GM13976 (cell line): ENCODE measurements at regions not wholly inside any gene's neighbourhood (a gene's known extent, or its start where the extent isn't known, plus 50 kb on each side); places are given as distances from the start of the nearest gene placed in this dataset.
"Not testable (repeated sequence)": the region's sequence is repeated elsewhere in the genome, so short reads cannot be mapped to it uniquely, and the experiment has no call there.

Experiments used
- DNase-seq: peaks from one replicate; pipeline ENCODE4 v3.0.0; 2012; ENCODE audit warnings: low spot score
- in situ Hi-C: fragments of 300-500 bp; cut with MboI; formaldehyde crosslinking; loops from one replicate; pipeline ENCODE4 v1.12.0; 2022; ENCODE audit warnings: low sequenced_read_pairs, mixed read lengths, inconsistent platforms; ENCODE audit not compliant: unreplicated experiment
- TF ChIP-seq, protein P1 (sequence below): IDR thresholded peaks from 2 replicates; pipeline ENCODE4 v1.5.1; 2012; ENCODE audit warnings: borderline replicate concordance, mild to moderate bottlenecking; ENCODE audit not compliant: insufficient read depth; ENCODE audit errors: extremely low read depth, missing control alignments, control extremely low read depth

GRCh38 chr10:109616359-109616980 is 306.8 kb downstream of the XPNPEP1 start:
- in situ Hi-C loops = no loop called here
- TF ChIP-seq, protein P1, sequence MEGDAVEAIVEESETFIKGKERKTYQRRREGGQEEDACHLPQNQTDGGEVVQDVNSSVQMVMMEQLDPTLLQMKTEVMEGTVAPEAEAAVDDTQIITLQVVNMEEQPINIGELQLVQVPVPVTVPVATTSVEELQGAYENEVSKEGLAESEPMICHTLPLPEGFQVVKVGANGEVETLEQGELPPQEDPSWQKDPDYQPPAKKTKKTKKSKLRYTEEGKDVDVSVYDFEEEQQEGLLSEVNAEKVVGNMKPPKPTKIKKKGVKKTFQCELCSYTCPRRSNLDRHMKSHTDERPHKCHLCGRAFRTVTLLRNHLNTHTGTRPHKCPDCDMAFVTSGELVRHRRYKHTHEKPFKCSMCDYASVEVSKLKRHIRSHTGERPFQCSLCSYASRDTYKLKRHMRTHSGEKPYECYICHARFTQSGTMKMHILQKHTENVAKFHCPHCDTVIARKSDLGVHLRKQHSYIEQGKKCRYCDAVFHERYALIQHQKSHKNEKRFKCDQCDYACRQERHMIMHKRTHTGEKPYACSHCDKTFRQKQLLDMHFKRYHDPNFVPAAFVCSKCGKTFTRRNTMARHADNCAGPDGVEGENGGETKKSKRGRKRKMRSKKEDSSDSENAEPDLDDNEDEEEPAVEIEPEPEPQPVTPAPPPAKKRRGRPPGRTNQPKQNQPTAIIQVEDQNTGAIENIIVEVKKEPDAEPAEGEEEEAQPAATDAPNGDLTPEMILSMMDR = no peak
- DNase-seq = no peak

DNA sequence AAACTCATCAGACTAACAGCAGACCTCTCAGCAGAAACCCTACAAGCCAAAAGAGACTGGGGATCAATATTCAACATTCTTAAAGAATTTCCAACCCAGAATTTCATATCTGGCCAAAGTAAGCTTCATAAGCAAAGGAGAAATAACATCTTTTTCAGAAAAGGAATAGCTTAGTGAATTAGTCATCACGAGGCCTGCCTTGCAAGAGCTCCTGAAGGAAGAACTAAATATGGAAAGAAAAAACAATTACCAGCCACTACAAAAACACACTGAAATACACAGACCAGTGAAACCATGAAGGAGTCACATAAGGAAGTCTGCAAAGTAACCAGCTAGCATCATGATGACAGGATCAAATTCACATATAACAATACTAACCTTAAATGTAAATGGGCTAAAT is 328.0 kb downstream of the XPNPEP1 start:
- in situ Hi-C loops, DNase-seq: not testable (repeated sequence)

DNA sequence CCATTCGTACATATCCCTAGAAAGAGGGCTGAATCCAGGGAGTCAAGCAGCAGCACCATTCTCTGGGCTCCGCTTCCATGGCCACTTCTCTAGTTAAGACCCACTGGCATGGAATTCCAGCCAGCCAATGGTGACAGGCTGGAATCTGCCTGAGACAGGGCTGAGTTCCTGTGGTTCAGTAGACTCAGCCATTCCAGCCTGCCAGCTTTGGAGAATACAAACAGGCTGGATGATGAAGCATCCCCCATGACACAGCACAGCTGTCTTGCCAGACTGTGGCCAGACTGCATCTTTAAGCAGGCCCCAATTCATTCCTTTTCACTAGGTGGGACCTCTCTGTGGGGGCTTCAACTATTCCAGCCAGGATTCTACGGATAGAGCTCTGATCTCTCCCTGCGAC is 329.6 kb downstream of the XPNPEP1 start:
- no peak for DNase-seq
- in situ Hi-C loops = no loop called here
- TF ChIP-seq, protein P1 = no peak

DNA sequence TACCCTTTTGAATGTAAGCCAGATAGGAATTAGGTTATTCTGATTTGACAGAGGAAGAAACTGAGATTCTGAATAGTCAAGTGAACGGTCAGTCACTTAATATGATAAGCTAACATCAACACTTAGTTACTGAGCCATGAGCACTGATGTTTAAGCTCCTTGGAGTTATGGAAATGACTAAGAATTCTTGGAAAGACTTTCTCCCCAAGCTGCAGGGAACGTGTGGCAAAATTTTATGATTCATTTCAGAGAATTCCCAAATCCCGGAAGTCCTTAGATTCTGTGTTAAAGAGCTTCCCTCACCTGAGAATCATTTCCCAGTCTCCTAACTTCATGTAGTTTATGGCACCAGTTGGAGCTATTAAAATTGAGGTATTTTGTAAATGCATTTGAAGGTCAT is 330.9 kb downstream of the XPNPEP1 start:
- TF ChIP-seq, protein P1 = no peak
- in situ Hi-C loops = no loop called here
- DNase-seq = no peak

GRCh38 chr10:109591601-109592000 is 331.7 kb downstream of the XPNPEP1 start:
- DNase-seq = no peak
- in situ Hi-C loops = no loop called here
- TF ChIP-seq, protein P1 = no peak

DNA sequence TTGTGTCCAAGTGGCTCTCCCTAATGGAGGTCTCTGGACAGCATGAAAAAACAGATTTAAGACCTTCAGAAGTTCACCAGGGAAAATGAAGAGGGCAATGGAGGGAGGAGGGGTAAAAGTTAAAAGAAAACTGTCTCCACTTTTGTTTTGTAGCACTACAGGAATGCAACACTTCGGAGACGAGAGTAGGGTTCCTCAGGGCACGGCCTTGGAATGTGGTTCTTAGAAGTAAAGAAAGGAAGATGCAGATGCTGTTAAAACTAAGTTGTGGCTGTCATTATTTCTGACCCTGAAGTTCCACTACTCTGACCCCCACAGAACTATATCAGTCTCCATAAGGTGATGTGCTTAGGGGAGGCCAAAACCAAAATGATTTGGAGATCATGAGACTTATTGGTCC is 335.1 kb downstream of the XPNPEP1 start:
- TF ChIP-seq, protein P1 = no peak
- in situ Hi-C loops = no loop called here
- no peak for DNase-seq

DNA sequence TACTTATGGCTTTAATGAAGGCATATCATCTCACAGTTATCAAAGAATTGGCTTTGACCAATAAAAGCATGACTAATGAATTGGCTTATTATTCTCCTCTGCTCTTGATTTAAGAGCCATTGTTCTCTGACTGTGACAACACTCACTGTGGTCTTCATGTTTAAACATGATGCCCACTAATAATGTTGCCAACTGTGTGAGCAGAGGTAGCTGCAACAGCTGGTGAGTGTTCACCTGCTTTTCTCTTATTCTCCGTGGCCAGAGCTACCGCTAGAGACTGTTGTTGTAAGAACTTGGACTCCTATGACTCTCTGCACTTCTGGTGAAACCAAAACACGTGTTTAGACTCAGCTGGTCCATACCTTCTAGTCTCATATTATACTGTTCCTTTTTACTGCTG is 335.9 kb downstream of the XPNPEP1 start:
- no peak for DNase-seq
- TF ChIP-seq, protein P1 = no peak
- in situ Hi-C loops = no loop called here
